Erythroblast (primary cell): ENCODE measurements at regions not wholly inside any gene's neighbourhood (a gene's known extent, or its start where the extent isn't known, plus 50 kb on each side); places are given as distances from the start of the nearest gene placed in this dataset.

Experiments
- GATA1 ChIP-seq: IDR thresholded peaks from 2 replicates; pipeline ENCODE4 v1.6.1; 2011; ENCODE audit warnings: low read depth, mild to moderate bottlenecking, control low read depth, low read length, moderate library complexity
- POLR2A ChIP-seq: IDR thresholded peaks from 2 replicates; pipeline ENCODE4 v1.6.1; 2011; ENCODE audit warnings: mild to moderate bottlenecking, low read length

DNA sequence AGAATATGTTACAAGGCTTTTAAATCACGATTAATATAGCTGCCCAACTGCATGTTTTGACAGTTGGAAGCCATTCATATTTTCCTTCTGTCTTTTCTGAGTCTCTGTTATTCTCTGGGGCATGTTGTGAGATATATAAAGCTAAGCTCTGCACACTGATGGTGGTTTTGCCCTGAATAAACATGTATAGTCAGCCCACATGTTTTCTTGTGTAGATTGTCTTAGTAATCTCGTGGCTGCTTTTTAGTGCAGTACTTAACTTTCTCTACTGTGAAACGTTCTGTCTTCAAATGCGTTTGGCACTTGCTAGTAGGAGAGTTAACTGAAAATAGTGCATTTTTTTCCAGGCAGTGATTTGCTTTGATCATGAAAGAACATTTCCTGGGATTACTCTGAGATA is 268.5 kb downstream of the DNAJB9 start:
- TF ChIP-seq POLR2A (no peak), GATA1 (no peak)
